H1 (cell line): ENCODE measurements at regions not wholly inside any gene's neighbourhood (a gene's known extent, or its start where the extent isn't known, plus 50 kb on each side); places are given as distances from the start of the nearest gene placed in this dataset.

Experiments
- CTCF ChIP-seq, 3 experiments: IDR thresholded peaks; 1 replicate in 2 of 3; 2 replicates in 1 of 3; pipeline versions ENCODE4 v1.5.1 to v1.6.1; 2011; ENCODE audit warnings: low read length in 3 of 3, mild to moderate bottlenecking in 3 of 3, inconsistent platforms in 2 of 3, low read depth in 1 of 3, moderate library complexity in 1 of 3; ENCODE audit not compliant: insufficient read depth in 1 of 3; ENCODE audit errors: control extremely low read depth in 1 of 3

GRCh38 chr15:67922971-67923945 is 83.4 kb upstream of the RNU6-1 start (continued):
- no peak for TF ChIP-seq CTCF (IDR thresholded peaks at IDR 0.05; ENCODE audit: control extremely low read depth in 1 of 3, insufficient read depth in 1 of 3, low read depth in 1 of 3, low read length in 3 of 3)
